ENCODE measurements at regions not wholly inside any gene's neighbourhood (a gene's known extent, or its start where the extent isn't known, plus 50 kb on each side); places are given as distances from the start of the nearest gene placed in this dataset.

GRCh38 chr2:121123268-121123667 is 161.7 kb downstream of the TFCP2L1 start:
- H4K20me1 ChIP-seq (ENCODE audit: insufficient read depth): no peaks in the 10 kb centered on the region
- H3K27ac ChIP-seq (ENCODE audit: low read length): no peak overlapping the region
- no peak overlapping the region for H2AFZ ChIP-seq (ENCODE audit: low read depth, low read length)
- H3K79me2 ChIP-seq (replicated peaks; ENCODE audit: insufficient read depth, low read length): no peaks in the 10 kb centered on the region
- no peak overlapping the region for H3K4me3 ChIP-seq (ENCODE audit: low read length)
- no peaks in the 10 kb centered on the region for H3K36me3 ChIP-seq (ENCODE audit: insufficient read depth, low read length)
- H3K27me3 ChIP-seq (ENCODE audit: insufficient read depth, low read depth, low read length): no peaks in the 10 kb centered on the region
- H3K9me3 ChIP-seq (ENCODE audit: low read length): no peaks in the 10 kb centered on the region
- no peaks in the 10 kb centered on the region for H3F3A ChIP-seq (ENCODE audit: insufficient read depth, low read length, poor library complexity, severe bottlenecking)
- H3K9ac ChIP-seq (ENCODE audit: low read length): no peak overlapping the region
- no peak for TF ChIP-seq TAF1 (IDR thresholded peaks at IDR 0.05; ENCODE audit: low read depth)
- no peak for TF ChIP-seq EZH2 (IDR thresholded peaks at IDR 0.05; ENCODE audit: borderline replicate concordance, insufficient read depth, low read length, poor library complexity, severe bottlenecking)
- no peak for TF ChIP-seq RAD21 (conservative IDR thresholded peaks at IDR 0.05)
- no peak for TF ChIP-seq CTCF (IDR thresholded peaks at IDR 0.05; ENCODE audit: poor library complexity, severe bottlenecking)
- TF ChIP-seq EP300 (conservative IDR thresholded peaks at IDR 0.05; ENCODE audit: poor library complexity, severe bottlenecking): no peak
- no peak for TF ChIP-seq REST (IDR thresholded peaks at IDR 0.05; ENCODE audit: borderline replicate concordance)
- no peak for TF ChIP-seq MXI1 (conservative IDR thresholded peaks at IDR 0.05; ENCODE audit: poor library complexity, severe bottlenecking)
- no peak for TF ChIP-seq POLR2AphosphoS5 (IDR thresholded peaks at IDR 0.05)
- TF ChIP-seq SMC3 (conservative IDR thresholded peaks at IDR 0.05; ENCODE audit: poor library complexity): no peak
- no peaks in the 10 kb centered on the region for H3K9me2 ChIP-seq (ENCODE audit: insufficient read depth, low read length)
- H3K4me2 ChIP-seq (ENCODE audit: low read length): no peak overlapping the region

GRCh38 chr2:121124330-121124729 is 160.7 kb downstream of the TFCP2L1 start:
- H4K20me1 ChIP-seq (ENCODE audit: insufficient read depth): no peaks in the 10 kb centered on the region
- H3K27ac ChIP-seq (ENCODE audit: low read length): no peak overlapping the region
- H3K4me3 ChIP-seq (ENCODE audit: low read length): no peak overlapping the region
- no peaks in the 10 kb centered on the region for H3K79me2 ChIP-seq (replicated peaks; ENCODE audit: insufficient read depth, low read length)
- H3K9me3 ChIP-seq (ENCODE audit: low read length): no peaks in the 10 kb centered on the region
- H3F3A ChIP-seq (ENCODE audit: insufficient read depth, low read length, poor library complexity, severe bottlenecking): no peaks in the 10 kb centered on the region
- no peak overlapping the region for H3K9ac ChIP-seq (ENCODE audit: low read length)
- H3K9me2 ChIP-seq (ENCODE audit: insufficient read depth, low read length): no peaks in the 10 kb centered on the region
- no peaks in the 10 kb centered on the region for H3K36me3 ChIP-seq (ENCODE audit: insufficient read depth, low read length)
- H3K27me3 ChIP-seq (ENCODE audit: insufficient read depth, low read depth, low read length): no peaks in the 10 kb centered on the region
- TF ChIP-seq EZH2 (IDR thresholded peaks at IDR 0.05; ENCODE audit: borderline replicate concordance, insufficient read depth, low read length, poor library complexity, severe bottlenecking) (no peak), REST (IDR thresholded peaks at IDR 0.05; ENCODE audit: borderline replicate concordance) (no peak), CTCF (IDR thresholded peaks at IDR 0.05; ENCODE audit: poor library complexity, severe bottlenecking) (no peak), POLR2AphosphoS5 (IDR thresholded peaks at IDR 0.05) (no peak), EP300 (conservative IDR thresholded peaks at IDR 0.05; ENCODE audit: poor library complexity, severe bottlenecking) (no peak), TAF1 (IDR thresholded peaks at IDR 0.05; ENCODE audit: low read depth) (no peak), SMC3 (conservative IDR thresholded peaks at IDR 0.05; ENCODE audit: poor library complexity) (no peak), RAD21 (conservative IDR thresholded peaks at IDR 0.05) (no peak), MXI1 (conservative IDR thresholded peaks at IDR 0.05; ENCODE audit: poor library complexity, severe bottlenecking) (no peak)
- no peak overlapping the region for H2AFZ ChIP-seq (ENCODE audit: low read depth, low read length)
- no peak overlapping the region for H3K4me2 ChIP-seq (ENCODE audit: low read length)

All from neural cell (in vitro differentiated cells).